ENCODE measurements at regions not wholly inside any gene's neighbourhood (a gene's known extent, or its start where the extent isn't known, plus 50 kb on each side); places are given as distances from the start of the nearest gene placed in this dataset.

GRCh38 chr1:113223040-113223439 lies 150.0 kb downstream of the LRIG2 start:
- TF ChIP-seq, protein P1, sequence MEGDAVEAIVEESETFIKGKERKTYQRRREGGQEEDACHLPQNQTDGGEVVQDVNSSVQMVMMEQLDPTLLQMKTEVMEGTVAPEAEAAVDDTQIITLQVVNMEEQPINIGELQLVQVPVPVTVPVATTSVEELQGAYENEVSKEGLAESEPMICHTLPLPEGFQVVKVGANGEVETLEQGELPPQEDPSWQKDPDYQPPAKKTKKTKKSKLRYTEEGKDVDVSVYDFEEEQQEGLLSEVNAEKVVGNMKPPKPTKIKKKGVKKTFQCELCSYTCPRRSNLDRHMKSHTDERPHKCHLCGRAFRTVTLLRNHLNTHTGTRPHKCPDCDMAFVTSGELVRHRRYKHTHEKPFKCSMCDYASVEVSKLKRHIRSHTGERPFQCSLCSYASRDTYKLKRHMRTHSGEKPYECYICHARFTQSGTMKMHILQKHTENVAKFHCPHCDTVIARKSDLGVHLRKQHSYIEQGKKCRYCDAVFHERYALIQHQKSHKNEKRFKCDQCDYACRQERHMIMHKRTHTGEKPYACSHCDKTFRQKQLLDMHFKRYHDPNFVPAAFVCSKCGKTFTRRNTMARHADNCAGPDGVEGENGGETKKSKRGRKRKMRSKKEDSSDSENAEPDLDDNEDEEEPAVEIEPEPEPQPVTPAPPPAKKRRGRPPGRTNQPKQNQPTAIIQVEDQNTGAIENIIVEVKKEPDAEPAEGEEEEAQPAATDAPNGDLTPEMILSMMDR (conservative IDR thresholded peaks at IDR 0.05; ENCODE audit: low read depth, low read length): no peak
- no peak for TF ChIP-seq EZH2phosphoT487 (IDR thresholded peaks at IDR 0.05; ENCODE audit: borderline replicate concordance, low read length)
- TF ChIP-seq EZH2 (IDR thresholded peaks at IDR 0.05; ENCODE audit: low read length, unreplicated experiment): no peak

All from PC-3 (cell line).